Mesenchymal stem cell (in vitro differentiated cells and primary cell): ENCODE measurements at regions not wholly inside any gene's neighbourhood (a gene's known extent, or its start where the extent isn't known, plus 50 kb on each side); places are given as distances from the start of the nearest gene placed in this dataset.
A peak's percentile ranks its signal among the peaks of the same experiment; 100 is the strongest.

Experiments used
- DNase-seq: peaks from one replicate; pipeline ENCODE4 v3.0.0-alpha.2; 2013
- H2AFZ ChIP-seq: one replicate; pipeline ENCODE4 v1.6.1; 2013; ENCODE audit warnings: low read depth, mild to moderate bottlenecking, control low read depth, inconsistent platforms, low read length, moderate library complexity
- H2AK5ac ChIP-seq: 2 replicates; pipeline ENCODE4 v1.6.1; 2013; ENCODE audit warnings: low read length, moderate library complexity, mild to moderate bottlenecking, inconsistent platforms; ENCODE audit not compliant: severe bottlenecking
- H2BK120ac ChIP-seq: one replicate; pipeline ENCODE4 v1.6.1; 2013; ENCODE audit warnings: low read depth, mild to moderate bottlenecking, inconsistent platforms, low read length, moderate library complexity
- H2BK12ac ChIP-seq, 2 experiments: one replicate each; pipeline ENCODE4 v1.6.1; 2013; ENCODE audit warnings: inconsistent platforms in 2 of 2, low read length in 2 of 2, mild to moderate bottlenecking in 2 of 2, moderate library complexity in 2 of 2, control low read depth in 1 of 2
- H2BK15ac ChIP-seq: one replicate; pipeline ENCODE4 v1.6.1; 2013; ENCODE audit warnings: mild to moderate bottlenecking, low read depth, inconsistent platforms; ENCODE audit not compliant: poor library complexity, severe bottlenecking
- H2BK5ac ChIP-seq: 2 replicates; pipeline ENCODE4 v1.6.1; 2013; ENCODE audit warnings: low read depth, mild to moderate bottlenecking, low read length, control low read depth, inconsistent platforms; ENCODE audit not compliant: poor library complexity, severe bottlenecking
- H3K14ac ChIP-seq, 2 experiments: one replicate each; pipeline ENCODE4 v1.6.1; 2013; ENCODE audit warnings: inconsistent platforms in 2 of 2, low read length in 2 of 2, control low read depth in 1 of 2, mild to moderate bottlenecking in 1 of 2, moderate library complexity in 1 of 2
- H3K18ac ChIP-seq, 2 experiments: one replicate each; pipeline ENCODE4 v1.6.1; 2013; ENCODE audit warnings: inconsistent platforms in 2 of 2, low read length in 2 of 2, control low read depth in 1 of 2, low read depth in 1 of 2, mild to moderate bottlenecking in 1 of 2
- H3K23ac ChIP-seq, 2 experiments: one replicate each; pipeline ENCODE4 v1.6.1; 2013; ENCODE audit warnings: inconsistent platforms in 2 of 2, low read length in 2 of 2, mild to moderate bottlenecking in 2 of 2, moderate library complexity in 2 of 2, control low read depth in 1 of 2
- H3K27ac ChIP-seq: 2 replicates; pipeline ENCODE4 v1.5.1; 2013; ENCODE audit warnings: mild to moderate bottlenecking, moderate library complexity, low read length, control low read depth, inconsistent platforms; ENCODE audit not compliant: poor library complexity, severe bottlenecking
- H3K27me3 ChIP-seq, 2 experiments: 2 replicates each; pipeline versions ENCODE4 v1.6.1 to v1.7.0; 2013; ENCODE audit warnings: low read length in 2 of 2, mild to moderate bottlenecking in 2 of 2, moderate library complexity in 2 of 2, control low read depth in 1 of 2, inconsistent platforms in 1 of 2; ENCODE audit not compliant: control insufficient read depth in 1 of 2, insufficient read depth in 1 of 2
- H3K36me3 ChIP-seq, 2 experiments: 2 replicates each; pipeline versions ENCODE4 v1.6.1 to v1.7.0; 2013; ENCODE audit warnings: low read length in 2 of 2, control low read depth in 1 of 2, inconsistent platforms in 1 of 2, low read depth in 1 of 2, mild to moderate bottlenecking in 1 of 2; ENCODE audit not compliant: insufficient read depth in 2 of 2, control insufficient read depth in 1 of 2
- H3K4ac ChIP-seq, 2 experiments: one replicate each; pipeline ENCODE4 v1.6.1; 2013; ENCODE audit warnings: inconsistent platforms in 2 of 2, low read length in 2 of 2, mild to moderate bottlenecking in 2 of 2, moderate library complexity in 2 of 2, control low read depth in 1 of 2, low read depth in 1 of 2
- H3K4me1 ChIP-seq: 2 replicates; pipeline ENCODE4 v1.6.1; 2013; ENCODE audit warnings: low read depth, low read length, control low read depth; ENCODE audit not compliant: control insufficient read depth, insufficient read depth
- H3K4me2 ChIP-seq: 2 replicates; pipeline ENCODE4 v1.6.1; 2013; ENCODE audit warnings: low read length, mild to moderate bottlenecking, inconsistent platforms; ENCODE audit not compliant: poor library complexity, severe bottlenecking
- H3K4me3 ChIP-seq, 2 experiments: 2 replicates each; pipeline versions ENCODE4 v1.5.1 to v1.7.0; 2013; ENCODE audit warnings: low read length in 2 of 2, mild to moderate bottlenecking in 2 of 2, control low read depth in 1 of 2, low read depth in 1 of 2; ENCODE audit not compliant: insufficient read depth in 1 of 2
- H3K79me1 ChIP-seq: replicated peaks from 2 replicates; pipeline ENCODE4 v1.6.1; 2013; ENCODE audit warnings: mild to moderate bottlenecking, control low read depth, low read length, inconsistent platforms; ENCODE audit not compliant: poor library complexity, severe bottlenecking
- H3K9ac ChIP-seq: 2 replicates; pipeline ENCODE4 v1.7.0; 2013; ENCODE audit warnings: mild to moderate bottlenecking, low read length, moderate library complexity
- H3K9me3 ChIP-seq: 2 replicates; pipeline ENCODE4 v1.7.0; 2013; ENCODE audit warnings: mild to moderate bottlenecking, low read length; ENCODE audit not compliant: control insufficient read depth
- H4K8ac ChIP-seq: one replicate; pipeline ENCODE4 v1.6.1; 2013; ENCODE audit warnings: inconsistent platforms, mild to moderate bottlenecking, low read length, moderate library complexity
- H4K91ac ChIP-seq: one replicate; pipeline ENCODE4 v1.6.1; 2013; ENCODE audit warnings: mild to moderate bottlenecking, low read length, inconsistent platforms
- WGBS: methylation state at CpG from one replicate; pipeline ENCODE4 v1.1.7; 2013; ENCODE audit warnings: mixed read lengths; 5-methylcytosine and 5-hydroxymethylcytosine counted together

DNA sequence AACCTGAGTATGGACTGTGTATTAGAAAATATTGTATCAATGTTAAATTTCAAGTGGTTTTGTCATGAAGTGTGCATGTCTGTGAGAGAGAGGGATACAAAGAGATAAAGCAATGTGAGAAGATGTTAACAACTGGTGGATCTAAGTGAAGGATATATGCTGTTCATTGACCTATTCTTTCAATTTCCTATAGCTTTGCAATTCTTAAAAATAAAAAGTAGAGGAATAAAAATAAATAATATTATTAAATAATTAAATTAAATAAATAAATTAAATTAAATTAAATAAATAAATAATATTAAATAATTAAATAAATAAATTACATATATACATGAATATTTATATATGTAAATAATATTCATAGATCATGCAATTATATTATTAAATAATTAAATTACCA lies 131.2 kb upstream of the DACH1 start:
- no peaks in the 10 kb centered on the region for H3K4me1 ChIP-seq
- H4K91ac ChIP-seq, result no peak overlapping the region
- no peak overlapping the region for H3K4me3 ChIP-seq
- no peak overlapping the region for H3K27ac ChIP-seq
- no peak overlapping the region for H4K8ac ChIP-seq
- no peak overlapping the region for H2BK12ac ChIP-seq
- no peak overlapping the region for H3K9ac ChIP-seq
- no peak overlapping the region for H2BK5ac ChIP-seq
- H3K14ac ChIP-seq, result no peak overlapping the region
- no peak overlapping the region for H3K23ac ChIP-seq
- H3K4ac ChIP-seq, result no peak overlapping the region
- no peaks in the 10 kb centered on the region for H3K27me3 ChIP-seq
- no peak overlapping the region for H3K18ac ChIP-seq
- H2BK120ac ChIP-seq, result no peak overlapping the region
- H3K36me3 ChIP-seq, result no peaks in the 10 kb centered on the region
- H3K79me1 ChIP-seq, result no peaks in the 10 kb centered on the region
- H2AK5ac ChIP-seq, result no peak overlapping the region
- H2BK15ac ChIP-seq, result no peak overlapping the region
- DNase-seq, result no peak
- H3K4me2 ChIP-seq, result no peak overlapping the region
- no peak overlapping the region for H2AFZ ChIP-seq
- peaks cover 7% of the 10 kb centered on the region for H3K9me3 ChIP-seq

DNA sequence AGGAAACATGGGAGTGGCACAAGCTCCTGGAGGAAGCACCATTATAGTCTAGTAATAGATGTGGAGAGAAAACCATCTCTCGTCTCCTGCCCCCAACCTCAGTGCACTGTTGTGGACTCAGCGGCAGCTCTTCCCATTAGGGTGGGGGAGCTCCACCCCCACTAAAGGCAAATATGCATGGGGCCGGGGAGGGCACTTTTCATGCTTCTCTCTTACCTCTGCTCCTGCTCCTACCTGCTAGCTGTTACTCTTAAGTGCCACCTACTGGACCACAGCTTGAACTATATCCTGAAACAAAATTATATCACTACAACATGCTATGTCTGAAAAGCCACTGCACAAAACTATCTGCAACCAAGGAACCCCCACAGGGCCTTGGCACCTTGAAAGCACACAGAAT lies 112.6 kb upstream of the DACH1 start:
- Histone ChIP-seq H2BK15ac (no peak overlapping the region), H3K4me2 (no peak overlapping the region), H2BK12ac (no peak overlapping the region), H3K79me1 (no peaks in the 10 kb centered on the region), H3K23ac (no peak overlapping the region), H3K36me3 (no peaks in the 10 kb centered on the region), H3K4ac (no peak overlapping the region), H2BK120ac (no peak overlapping the region), H3K27me3 (no peaks in the 10 kb centered on the region), H4K8ac (no peak overlapping the region), H2AK5ac (no peak overlapping the region), H3K4me3 (no peak overlapping the region), H3K9me3 (peaks cover 16% of the 10 kb centered on the region), H3K14ac (no peak overlapping the region), H4K91ac (no peak overlapping the region), H3K27ac (no peak overlapping the region), H3K9ac (no peak overlapping the region), H3K18ac (no peak overlapping the region), H3K4me1 (no peaks in the 10 kb centered on the region), H2AFZ (no peak overlapping the region), H2BK5ac (no peak overlapping the region)
- peak; percentile 3 for DNase-seq
- WGBS, result 20% methylated on average over 3 of the region's 3 CpGs

DNA sequence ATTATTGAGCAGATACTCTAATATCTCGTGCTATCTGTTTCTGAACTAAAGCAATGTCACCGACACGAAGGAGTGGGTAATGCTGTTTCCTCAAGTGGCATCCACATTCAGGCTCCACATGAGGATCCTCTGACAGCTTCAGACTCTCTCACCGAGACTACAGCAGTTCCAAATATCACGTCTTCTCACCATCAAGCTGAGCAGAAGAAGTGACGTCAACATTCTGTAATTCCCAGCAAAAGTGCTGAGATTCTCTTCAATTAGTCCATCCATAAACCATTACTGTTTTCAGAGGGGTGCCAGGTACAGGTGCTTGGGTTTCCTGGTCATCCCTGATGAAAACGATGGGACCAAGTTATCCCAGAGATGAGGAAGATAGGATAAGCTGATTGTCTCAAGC lies 110.0 kb upstream of the DACH1 start:
- Histone ChIP-seq H3K4ac (no peak overlapping the region), H3K14ac (no peak overlapping the region), H2BK15ac (no peak overlapping the region), H3K9ac (no peak overlapping the region), H3K4me2 (no peak overlapping the region), H3K4me3 (no peak overlapping the region), H4K8ac (no peak overlapping the region), H2AK5ac (no peak overlapping the region), H4K91ac (no peak overlapping the region), H3K27me3 (no peaks in the 10 kb centered on the region), H2BK120ac (no peak overlapping the region), H3K18ac (no peak overlapping the region), H3K4me1 (no peaks in the 10 kb centered on the region), H3K79me1 (no peaks in the 10 kb centered on the region), H3K27ac (no peak overlapping the region), H3K23ac (no peak overlapping the region), H2BK12ac (no peak overlapping the region), H2BK5ac (no peak overlapping the region), H2AFZ (no peak overlapping the region), H3K9me3 (peaks cover under 1% of the 10 kb centered on the region), H3K36me3 (no peaks in the 10 kb centered on the region)
- WGBS, result 95% methylated on average over 7 of the region's 7 CpGs
- no peak for DNase-seq

DNA sequence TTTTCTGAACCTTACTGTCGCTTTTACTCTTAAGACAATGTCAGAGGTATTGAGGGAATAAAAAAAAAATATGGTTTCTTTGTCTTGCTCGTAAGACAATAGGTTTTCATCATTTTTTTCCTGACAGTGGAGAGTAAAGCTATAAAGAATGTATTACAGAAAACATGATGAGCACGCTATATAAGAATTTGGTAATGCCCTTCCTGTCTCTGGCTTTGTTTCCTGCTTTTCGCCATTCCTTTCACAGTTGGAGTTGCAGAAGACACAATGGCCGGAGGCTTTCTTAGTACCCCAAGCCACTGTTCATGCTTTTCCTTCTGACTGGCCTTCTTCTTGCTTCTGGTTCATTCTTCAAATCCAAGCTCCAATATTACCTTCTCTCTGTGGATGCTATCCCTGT lies 101.0 kb upstream of the DACH1 start:
- H3K4ac ChIP-seq, result no peak overlapping the region
- H4K91ac ChIP-seq, result no peak overlapping the region
- no peak overlapping the region for H2AFZ ChIP-seq
- H3K9ac ChIP-seq, result no peak overlapping the region
- no peak overlapping the region for H3K27ac ChIP-seq
- H3K36me3 ChIP-seq, result no peaks in the 10 kb centered on the region
- H3K4me3 ChIP-seq, result no peak overlapping the region
- H2BK12ac ChIP-seq, result no peak overlapping the region
- H3K23ac ChIP-seq, result no peak overlapping the region
- no peak overlapping the region for H3K18ac ChIP-seq
- H3K4me2 ChIP-seq, result no peak overlapping the region
- no peak overlapping the region for H2BK5ac ChIP-seq
- no peak for DNase-seq
- H3K4me1 ChIP-seq, result no peaks in the 10 kb centered on the region
- WGBS, result 83% methylated on average over 5 of the region's 5 CpGs
- H3K79me1 ChIP-seq, result no peaks in the 10 kb centered on the region
- no peak overlapping the region for H2AK5ac ChIP-seq
- H3K27me3 ChIP-seq, result no peaks in the 10 kb centered on the region
- H2BK120ac ChIP-seq, result no peak overlapping the region
- no peak overlapping the region for H2BK15ac ChIP-seq
- H3K14ac ChIP-seq, result no peak overlapping the region
- no peak overlapping the region for H4K8ac ChIP-seq
- no peaks in the 10 kb centered on the region for H3K9me3 ChIP-seq
